Liver (tissue), 8 donors: ENCODE measurements at regions not wholly inside any gene's neighbourhood (a gene's known extent, or its start where the extent isn't known, plus 50 kb on each side); places are given as distances from the start of the nearest gene placed in this dataset.
"Not testable (repeated sequence)": the region's sequence is repeated elsewhere in the genome, so short reads cannot be mapped to it uniquely, and the experiment has no call there.

Source experiments
- DNase-seq: peaks from one replicate; pipeline ENCODE4 v3.0.0-alpha.2; 2017; ENCODE audit warnings: low spot score
- H3K27ac ChIP-seq, 2 donors: one replicate each; pipeline ENCODE4 v1.7.0; 2013; ENCODE audit warnings: inconsistent platforms in 2 of 2, low read length in 2 of 2, control low read depth in 1 of 2, low read depth in 1 of 2, mild to moderate bottlenecking in 1 of 2
- H3K27me3 ChIP-seq, 4 donors: one replicate each; pipeline versions ENCODE4 v1.6.1 to v1.7.0; 2013; ENCODE audit warnings: low read length in 3 of 4, inconsistent platforms in 1 of 4, mild to moderate bottlenecking in 1 of 4, moderate library complexity in 1 of 4; ENCODE audit not compliant: control insufficient read depth in 4 of 4, insufficient read depth in 4 of 4
- H3K36me3 ChIP-seq, 4 donors: one replicate each; pipeline versions ENCODE4 v1.6.1 to v1.7.0; 2013; ENCODE audit warnings: low read length in 3 of 4, mild to moderate bottlenecking in 3 of 4, low read depth in 1 of 4, moderate library complexity in 1 of 4; ENCODE audit not compliant: control insufficient read depth in 4 of 4, insufficient read depth in 3 of 4
- H3K4me1 ChIP-seq, 4 donors: one replicate each; pipeline versions ENCODE4 v1.6.1 to v1.7.0; 2013; ENCODE audit warnings: low read length in 3 of 4, mild to moderate bottlenecking in 3 of 4, moderate library complexity in 1 of 4; ENCODE audit not compliant: control insufficient read depth in 4 of 4, insufficient read depth in 4 of 4
- H3K4me3 ChIP-seq, 3 donors: one replicate each; pipeline versions ENCODE4 v1.6.1 to v1.7.0; 2013; ENCODE audit warnings: low read length in 3 of 3, control low read depth in 1 of 3, low read depth in 1 of 3, mild to moderate bottlenecking in 1 of 3
- H3K9ac ChIP-seq, 2 donors: one replicate each; pipeline ENCODE4 v1.7.0; 2013; ENCODE audit warnings: low read length in 2 of 2, mild to moderate bottlenecking in 2 of 2, moderate library complexity in 2 of 2, control low read depth in 1 of 2, low read depth in 1 of 2
- H3K9me3 ChIP-seq, 4 donors: one replicate each; pipeline versions ENCODE4 v1.6.1 to v1.7.0; 2013; ENCODE audit warnings: low read length in 3 of 4; ENCODE audit not compliant: control insufficient read depth in 4 of 4
- EGR1 ChIP-seq, 2 donors: IDR thresholded peaks; 2 replicates each; pipeline ENCODE4 v1.6.1; 2016 to 2018; ENCODE audit warnings: antibody characterized with exemption in 2 of 2, low read depth in 2 of 2
- FOXA1 ChIP-seq: IDR thresholded peaks from 2 replicates; pipeline ENCODE4 v1.6.1; 2016; ENCODE audit warnings: antibody characterized with exemption
- FOXA2 ChIP-seq: IDR thresholded peaks from 2 replicates; pipeline ENCODE4 v1.6.1; 2016; ENCODE audit warnings: antibody characterized with exemption
- GABPA ChIP-seq, 2 donors: IDR thresholded peaks in 1 of 2; conservative IDR thresholded peaks in 1 of 2; 2 replicates each; pipeline ENCODE4 v1.6.1; 2016; ENCODE audit warnings: antibody characterized with exemption in 2 of 2, mild to moderate bottlenecking in 1 of 2, moderate library complexity in 1 of 2
- HNF4A ChIP-seq, 2 donors: conservative IDR thresholded peaks; 2 replicates each; pipeline ENCODE4 v1.6.1; 2016; ENCODE audit warnings: antibody characterized with exemption in 2 of 2, mild to moderate bottlenecking in 2 of 2
- HNF4G ChIP-seq: IDR thresholded peaks from 2 replicates; pipeline ENCODE4 v1.6.1; 2016; ENCODE audit warnings: antibody characterized with exemption
- JUND ChIP-seq, 2 donors: IDR thresholded peaks; 2 replicates each; pipeline ENCODE4 v1.6.1; 2016; ENCODE audit warnings: antibody characterized with exemption in 2 of 2
- MAX ChIP-seq: IDR thresholded peaks from 2 replicates; pipeline ENCODE4 v1.6.1; 2016; ENCODE audit warnings: antibody characterized with exemption
- NR2F2 ChIP-seq: IDR thresholded peaks from 2 replicates; pipeline ENCODE4 v1.6.1; 2016; ENCODE audit warnings: antibody characterized with exemption
- RAD21 ChIP-seq, 2 donors: IDR thresholded peaks; 2 replicates each; pipeline ENCODE4 v1.6.1; 2016; ENCODE audit warnings: antibody characterized with exemption in 2 of 2, mild to moderate bottlenecking in 2 of 2
- RXRA ChIP-seq, 2 donors: IDR thresholded peaks; 2 replicates each; pipeline ENCODE4 v1.6.1; 2017 to 2018; ENCODE audit warnings: antibody characterized with exemption in 2 of 2, mild to moderate bottlenecking in 1 of 2
- SP1 ChIP-seq: IDR thresholded peaks from 2 replicates; pipeline ENCODE4 v1.6.1; 2018; ENCODE audit warnings: antibody characterized with exemption, mild to moderate bottlenecking
- TAF1 ChIP-seq: conservative IDR thresholded peaks from 2 replicates; pipeline ENCODE4 v1.6.1; 2016; ENCODE audit warnings: antibody characterized with exemption, mild to moderate bottlenecking
- YY1 ChIP-seq: IDR thresholded peaks from 2 replicates; pipeline ENCODE4 v1.6.1; 2016; ENCODE audit warnings: antibody characterized with exemption, mild to moderate bottlenecking
- ZBTB33 ChIP-seq: IDR thresholded peaks from 2 replicates; pipeline ENCODE4 v1.6.1; 2016; ENCODE audit warnings: antibody characterized with exemption
- WGBS: extraction: QIAGEN DNeasy Blood & Tissue Kit; methylation state at CpG from one replicate; pipeline ENCODE4 v1.1.7; 2013; 5-methylcytosine and 5-hydroxymethylcytosine counted together
- TF ChIP-seq, protein P1 (sequence below): IDR thresholded peaks from 2 replicates; pipeline ENCODE4 v1.6.1; 2016; ENCODE audit warnings: antibody characterized with exemption
- TF ChIP-seq, protein P2 (sequence below): IDR thresholded peaks from 2 replicates; pipeline ENCODE4 v1.6.1; 2016; ENCODE audit warnings: antibody characterized with exemption, mild to moderate bottlenecking
- TF ChIP-seq, protein P3 (sequence below): fragments of 150-350 bp; IDR thresholded peaks from 2 replicates; pipeline ENCODE4 v1.5.1; 2017; ENCODE audit warnings: improper control_type of control experiment, low read depth, low read length; ENCODE audit not compliant: missing input control
- donor health status: healthy.
- donor health status: healthy.
- donor health status: healthy.
- donor health status: healthy.
- donor health status: healthy.

DNA sequence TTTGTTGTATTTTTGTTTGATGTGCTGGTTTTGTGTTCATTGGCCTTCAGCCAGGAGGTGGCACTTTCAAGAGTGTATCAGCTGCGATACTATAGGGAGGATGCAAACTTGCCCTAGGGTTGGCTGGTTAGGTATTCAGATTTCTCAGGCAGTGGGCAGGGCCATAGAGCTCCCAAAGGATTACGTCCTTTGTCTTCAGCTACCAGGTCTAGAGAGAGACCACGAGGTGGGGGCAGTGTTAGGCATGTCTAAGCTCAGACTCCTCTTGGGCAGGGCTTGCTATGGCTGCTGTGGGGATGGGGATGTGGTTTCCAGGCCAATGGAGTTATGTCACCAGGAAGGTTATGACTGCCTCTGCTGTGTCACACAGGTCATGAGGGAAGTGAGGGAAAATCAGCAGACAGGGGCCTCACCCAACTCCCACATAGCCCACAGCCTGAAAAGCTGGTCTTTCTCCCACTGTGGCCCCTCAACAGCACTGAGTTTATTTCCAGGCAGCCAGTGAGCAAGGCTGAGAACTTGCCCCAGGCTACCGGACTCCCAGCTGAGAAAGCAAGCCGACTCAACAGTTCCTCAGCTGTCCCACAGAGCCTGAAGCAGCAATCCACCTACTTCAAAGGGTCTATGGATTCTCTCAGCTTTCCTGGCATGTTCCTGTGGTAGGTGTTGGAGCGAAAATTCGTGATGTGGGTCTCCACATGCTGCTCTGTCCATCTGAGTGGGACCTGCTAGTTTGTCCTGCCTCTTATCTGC, 227.4 kb upstream of the COBL start:
- TF ChIP-seq GABPA (IDR thresholded peaks at IDR 0.05 in 1 of 2, conservative IDR thresholded peaks at IDR 0.05 in 1 of 2) (no peak), RXRA (IDR thresholded peaks at IDR 0.05) (no peak), JUND (IDR thresholded peaks at IDR 0.05) (no peak), NR2F2 (no peak), ZBTB33 (no peak), SP1 (no peak), FOXA1 (no peak), MAX (no peak), FOXA2 (no peak), HNF4A (conservative IDR thresholded peaks at IDR 0.05) (no peak), HNF4G (no peak), EGR1 (IDR thresholded peaks at IDR 0.05; ENCODE audit: low read depth in 2 of 2) (no peak), RAD21 (IDR thresholded peaks at IDR 0.05) (no peak), TAF1 (no peak), YY1 (no peak)
- TF ChIP-seq, protein P1, sequence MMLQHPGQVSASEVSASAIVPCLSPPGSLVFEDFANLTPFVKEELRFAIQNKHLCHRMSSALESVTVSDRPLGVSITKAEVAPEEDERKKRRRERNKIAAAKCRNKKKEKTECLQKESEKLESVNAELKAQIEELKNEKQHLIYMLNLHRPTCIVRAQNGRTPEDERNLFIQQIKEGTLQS, result no peak
- TF ChIP-seq, protein P2, sequence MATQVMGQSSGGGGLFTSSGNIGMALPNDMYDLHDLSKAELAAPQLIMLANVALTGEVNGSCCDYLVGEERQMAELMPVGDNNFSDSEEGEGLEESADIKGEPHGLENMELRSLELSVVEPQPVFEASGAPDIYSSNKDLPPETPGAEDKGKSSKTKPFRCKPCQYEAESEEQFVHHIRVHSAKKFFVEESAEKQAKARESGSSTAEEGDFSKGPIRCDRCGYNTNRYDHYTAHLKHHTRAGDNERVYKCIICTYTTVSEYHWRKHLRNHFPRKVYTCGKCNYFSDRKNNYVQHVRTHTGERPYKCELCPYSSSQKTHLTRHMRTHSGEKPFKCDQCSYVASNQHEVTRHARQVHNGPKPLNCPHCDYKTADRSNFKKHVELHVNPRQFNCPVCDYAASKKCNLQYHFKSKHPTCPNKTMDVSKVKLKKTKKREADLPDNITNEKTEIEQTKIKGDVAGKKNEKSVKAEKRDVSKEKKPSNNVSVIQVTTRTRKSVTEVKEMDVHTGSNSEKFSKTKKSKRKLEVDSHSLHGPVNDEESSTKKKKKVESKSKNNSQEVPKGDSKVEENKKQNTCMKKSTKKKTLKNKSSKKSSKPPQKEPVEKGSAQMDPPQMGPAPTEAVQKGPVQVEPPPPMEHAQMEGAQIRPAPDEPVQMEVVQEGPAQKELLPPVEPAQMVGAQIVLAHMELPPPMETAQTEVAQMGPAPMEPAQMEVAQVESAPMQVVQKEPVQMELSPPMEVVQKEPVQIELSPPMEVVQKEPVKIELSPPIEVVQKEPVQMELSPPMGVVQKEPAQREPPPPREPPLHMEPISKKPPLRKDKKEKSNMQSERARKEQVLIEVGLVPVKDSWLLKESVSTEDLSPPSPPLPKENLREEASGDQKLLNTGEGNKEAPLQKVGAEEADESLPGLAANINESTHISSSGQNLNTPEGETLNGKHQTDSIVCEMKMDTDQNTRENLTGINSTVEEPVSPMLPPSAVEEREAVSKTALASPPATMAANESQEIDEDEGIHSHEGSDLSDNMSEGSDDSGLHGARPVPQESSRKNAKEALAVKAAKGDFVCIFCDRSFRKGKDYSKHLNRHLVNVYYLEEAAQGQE, result no peak
- TF ChIP-seq, protein P3, sequence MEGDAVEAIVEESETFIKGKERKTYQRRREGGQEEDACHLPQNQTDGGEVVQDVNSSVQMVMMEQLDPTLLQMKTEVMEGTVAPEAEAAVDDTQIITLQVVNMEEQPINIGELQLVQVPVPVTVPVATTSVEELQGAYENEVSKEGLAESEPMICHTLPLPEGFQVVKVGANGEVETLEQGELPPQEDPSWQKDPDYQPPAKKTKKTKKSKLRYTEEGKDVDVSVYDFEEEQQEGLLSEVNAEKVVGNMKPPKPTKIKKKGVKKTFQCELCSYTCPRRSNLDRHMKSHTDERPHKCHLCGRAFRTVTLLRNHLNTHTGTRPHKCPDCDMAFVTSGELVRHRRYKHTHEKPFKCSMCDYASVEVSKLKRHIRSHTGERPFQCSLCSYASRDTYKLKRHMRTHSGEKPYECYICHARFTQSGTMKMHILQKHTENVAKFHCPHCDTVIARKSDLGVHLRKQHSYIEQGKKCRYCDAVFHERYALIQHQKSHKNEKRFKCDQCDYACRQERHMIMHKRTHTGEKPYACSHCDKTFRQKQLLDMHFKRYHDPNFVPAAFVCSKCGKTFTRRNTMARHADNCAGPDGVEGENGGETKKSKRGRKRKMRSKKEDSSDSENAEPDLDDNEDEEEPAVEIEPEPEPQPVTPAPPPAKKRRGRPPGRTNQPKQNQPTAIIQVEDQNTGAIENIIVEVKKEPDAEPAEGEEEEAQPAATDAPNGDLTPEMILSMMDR, result no peak
- 55% methylated on average over 7 of the region's 7 CpGs for WGBS
- no peaks in the 10 kb centered on the region for H3K27me3 ChIP-seq
- no peak for DNase-seq
- no peaks in the 10 kb centered on the region for H3K36me3 ChIP-seq
- H3K4me3 ChIP-seq, result no peak overlapping the region
- no peak overlapping the region for H3K9ac ChIP-seq
- H3K9me3 ChIP-seq, result no peaks in the 10 kb centered on the region
- H3K27ac ChIP-seq, result no peak overlapping the region
- no peaks in the 10 kb centered on the region for H3K4me1 ChIP-seq

GRCh38 chr7:51540906-51541305, 224.3 kb upstream of the COBL start:
- DNase-seq, result not testable (repeated sequence)

More at GRCh38 chr7:51540906-51541305, 224.3 kb upstream of the COBL start:
- WGBS, result 58% methylated on average over 2 of the region's 2 CpGs
- H3K9me3 ChIP-seq, H3K27ac ChIP-seq, H3K27me3 ChIP-seq, H3K9ac ChIP-seq, H3K4me3 ChIP-seq, H3K4me1 ChIP-seq, H3K36me3 ChIP-seq: not testable (repeated sequence)
